HepG2 (cell line): ENCODE measurements at regions not wholly inside any gene's neighbourhood (a gene's known extent, or its start where the extent isn't known, plus 50 kb on each side); places are given as distances from the start of the nearest gene placed in this dataset.
A peak's percentile ranks its signal among the peaks of the same experiment; 100 is the strongest.

ENCODE experiments used
- ATF3 ChIP-seq: sonication (generic); formaldehyde crosslinking; IDR thresholded peaks from 2 replicates; pipeline ENCODE4 v1.4.0; 2020; ENCODE audit warnings: missing genetic modification reagents
- CTCF ChIP-seq: sonication (generic); formaldehyde crosslinking; IDR thresholded peaks from 2 replicates; pipeline ENCODE4 v1.5.0; 2020; ENCODE audit warnings: mild to moderate bottlenecking, missing genetic modification reagents, moderate library complexity
- KLF15 ChIP-seq: sonication (generic); formaldehyde crosslinking; IDR thresholded peaks from 2 replicates; pipeline ENCODE4 v1.8.1; 2023; ENCODE audit warnings: borderline replicate concordance, mild to moderate bottlenecking, inconsistent platforms, missing genetic modification reagents, mixed read lengths
- NRL ChIP-seq: sonication (generic); formaldehyde crosslinking; IDR thresholded peaks from 2 replicates; pipeline ENCODE4 v1.5.0; 2020; ENCODE audit warnings: missing genetic modification reagents, mild to moderate bottlenecking, moderate library complexity, borderline replicate concordance
- RNF2 ChIP-seq: fragments of 450-650 bp; conservative IDR thresholded peaks from 2 replicates; pipeline ENCODE4 v1.6.1; 2016; ENCODE audit warnings: low read depth
- SOX6 ChIP-seq, 2 experiments: fragments of 450-650 bp in 1 of 2; sonication (generic) in 1 of 2; formaldehyde crosslinking in 1 of 2; IDR thresholded peaks; 2 replicates each; pipeline versions ENCODE4 v1.4.0 to v1.6.1; 2017 to 2020; ENCODE audit warnings: antibody characterized with exemption in 1 of 2, mild to moderate bottlenecking in 1 of 2, missing genetic modification reagents in 1 of 2
- TARDBP ChIP-seq: sonication (generic); formaldehyde crosslinking; IDR thresholded peaks from 2 replicates; pipeline ENCODE4 v1.8.0; 2022; ENCODE audit warnings: mild to moderate bottlenecking, missing genetic modification reagents
- ZBTB39 ChIP-seq: sonication (generic); formaldehyde crosslinking; IDR thresholded peaks from 2 replicates; pipeline ENCODE4 v1.5.0; 2020; ENCODE audit warnings: missing genetic modification reagents
- ZBTB40 ChIP-seq, 2 experiments: fragments of 450-650 bp in 1 of 2; sonication (generic) in 1 of 2; formaldehyde crosslinking in 1 of 2; IDR thresholded peaks; 2 replicates each; pipeline versions ENCODE4 v1.6.1 to v1.8.0; 2016 to 2022; ENCODE audit warnings: antibody characterized with exemption in 1 of 2, mild to moderate bottlenecking in 1 of 2, missing genetic modification reagents in 1 of 2
- ZNF230 ChIP-seq: sonication (generic); formaldehyde crosslinking; IDR thresholded peaks from 2 replicates; pipeline ENCODE4 v1.4.0; 2020; ENCODE audit warnings: mild to moderate bottlenecking, missing genetic modification reagents
- ZNF558 ChIP-seq: sonication (generic); formaldehyde crosslinking; IDR thresholded peaks from 2 replicates; pipeline ENCODE4 v1.9.0; 2022; ENCODE audit warnings: mild to moderate bottlenecking, missing genetic modification reagents, borderline replicate concordance
- ZNF576 ChIP-seq: sonication (generic); formaldehyde crosslinking; IDR thresholded peaks from 2 replicates; pipeline ENCODE4 v1.4.0; 2020; ENCODE audit warnings: mild to moderate bottlenecking, missing genetic modification reagents
- ZNF577 ChIP-seq: sonication (generic); formaldehyde crosslinking; IDR thresholded peaks from 2 replicates; pipeline ENCODE4 v1.4.0; 2020; ENCODE audit warnings: mild to moderate bottlenecking, low read depth, missing genetic modification reagents, borderline replicate concordance
- ZNF816 ChIP-seq: sonication (generic); formaldehyde crosslinking; IDR thresholded peaks from 2 replicates; pipeline ENCODE4 v1.8.0; 2022; ENCODE audit warnings: missing genetic modification reagents, mild to moderate bottlenecking, borderline replicate concordance

GRCh38 chr6:169326067-169326799 is 72.6 kb upstream of the THBS2 start (continued):
- no peak for TF ChIP-seq SOX6 (IDR thresholded peaks at IDR 0.05)
- 0 out of 2 replicates have a peak, but pooled peaks have one; percentile 16 for TF ChIP-seq SOX6 (CRISPR knock-in tag; IDR thresholded peaks at IDR 0.05)
- no peak for TF ChIP-seq RNF2
- TF ChIP-seq NRL (CRISPR knock-in tag): no peak
- no peak for TF ChIP-seq ZBTB40 (IDR thresholded peaks at IDR 0.05)
- TF ChIP-seq ZBTB40 (CRISPR knock-in tag; IDR thresholded peaks at IDR 0.05): no peak
- TF ChIP-seq ZNF230 (CRISPR knock-in tag): no peak
- TF ChIP-seq ZNF558 (CRISPR knock-in tag): no peak
- no peak for TF ChIP-seq TARDBP (CRISPR knock-in tag)
- TF ChIP-seq ZNF577 (CRISPR knock-in tag): no peak
- TF ChIP-seq KLF15 (CRISPR knock-in tag): no peak
- TF ChIP-seq CTCF: peak; percentile 83
- no peak for TF ChIP-seq ATF3
- no peak for TF ChIP-seq ZBTB39 (CRISPR knock-in tag)
- no peak for TF ChIP-seq ZNF816 (CRISPR knock-in tag)
- TF ChIP-seq ZNF576 (CRISPR knock-in tag): no peak
